Ishikawa (cell line): ENCODE measurements at regions not wholly inside any gene's neighbourhood (a gene's known extent, or its start where the extent isn't known, plus 50 kb on each side); places are given as distances from the start of the nearest gene placed in this dataset.

Experiments used
- CEBPB ChIP-seq: IDR thresholded peaks from 2 replicates; pipeline ENCODE4 v1.6.1; 2012
- EP300 ChIP-seq: IDR thresholded peaks from 2 replicates; pipeline ENCODE4 v1.6.1; 2012; ENCODE audit warnings: borderline replicate concordance
- FOXM1 ChIP-seq: IDR thresholded peaks from 2 replicates; pipeline ENCODE4 v1.6.1; 2012; ENCODE audit warnings: low read depth, borderline replicate concordance
- NFIC ChIP-seq: IDR thresholded peaks from 2 replicates; pipeline ENCODE4 v1.6.1; 2012
- RAD21 ChIP-seq: IDR thresholded peaks from 2 replicates; pipeline ENCODE4 v1.6.1; 2012; ENCODE audit warnings: low read depth
- TAF1 ChIP-seq: IDR thresholded peaks from 2 replicates; pipeline ENCODE4 v1.6.1; 2012; ENCODE audit warnings: low read depth, mild to moderate bottlenecking
- TEAD4 ChIP-seq: IDR thresholded peaks from 2 replicates; pipeline ENCODE4 v1.6.1; 2012
- YY1 ChIP-seq: IDR thresholded peaks from 2 replicates; pipeline ENCODE4 v1.6.1; 2012; ENCODE audit warnings: low read depth
- ZBTB7A ChIP-seq: IDR thresholded peaks from 2 replicates; pipeline ENCODE4 v1.6.1; 2012; ENCODE audit warnings: low read depth
- TF ChIP-seq, protein P1 (sequence below): IDR thresholded peaks from 2 replicates; pipeline ENCODE4 v1.6.1; 2012
- TF ChIP-seq, protein P2 (sequence below): IDR thresholded peaks from 2 replicates; pipeline ENCODE4 v1.6.1; 2012; ENCODE audit warnings: low read depth, mild to moderate bottlenecking

DNA sequence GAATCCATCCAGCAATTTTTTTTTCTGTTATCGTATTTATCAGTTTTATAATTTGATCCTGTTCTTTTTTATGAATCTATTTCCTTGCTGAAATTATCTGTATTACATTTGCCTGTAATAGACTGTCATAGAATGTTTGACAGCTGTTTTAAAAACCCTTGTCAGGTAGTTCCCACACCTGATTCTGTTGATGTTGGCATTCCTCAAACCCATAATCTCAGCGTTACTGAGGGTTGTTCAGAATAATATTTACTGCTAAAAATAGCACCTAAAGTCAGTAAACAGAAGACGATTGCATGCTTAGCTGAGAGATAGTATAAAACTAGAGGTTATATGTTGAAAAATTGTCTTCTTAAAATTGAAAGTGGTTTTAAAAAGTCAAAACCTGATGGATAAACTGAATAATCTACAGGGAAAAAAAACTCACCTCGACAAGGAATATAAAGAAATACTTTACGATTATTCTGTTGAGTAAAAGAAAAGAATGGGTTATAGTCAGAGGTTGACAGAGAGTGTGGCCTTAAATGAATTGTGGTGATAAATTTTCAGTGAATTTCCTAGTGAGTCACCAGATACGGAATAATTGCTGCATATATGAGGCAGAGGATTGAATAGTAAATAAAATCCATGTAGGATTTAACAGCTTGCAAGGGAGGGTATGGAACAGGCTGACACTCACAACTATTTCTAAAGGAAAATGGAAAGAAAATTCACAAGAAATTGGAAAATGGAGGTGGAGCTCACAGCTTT is 824.1 kb upstream of the IGFBP3 start:
- TF ChIP-seq, protein P1, sequence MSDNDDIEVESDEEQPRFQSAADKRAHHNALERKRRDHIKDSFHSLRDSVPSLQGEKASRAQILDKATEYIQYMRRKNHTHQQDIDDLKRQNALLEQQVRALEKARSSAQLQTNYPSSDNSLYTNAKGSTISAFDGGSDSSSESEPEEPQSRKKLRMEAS: no peak
- TF ChIP-seq RAD21 (no peak), YY1 (no peak), EP300 (no peak), CEBPB (no peak), ZBTB7A (no peak), TAF1 (no peak), NFIC (no peak), TEAD4 (no peak), FOXM1 (no peak)
- TF ChIP-seq, protein P2, sequence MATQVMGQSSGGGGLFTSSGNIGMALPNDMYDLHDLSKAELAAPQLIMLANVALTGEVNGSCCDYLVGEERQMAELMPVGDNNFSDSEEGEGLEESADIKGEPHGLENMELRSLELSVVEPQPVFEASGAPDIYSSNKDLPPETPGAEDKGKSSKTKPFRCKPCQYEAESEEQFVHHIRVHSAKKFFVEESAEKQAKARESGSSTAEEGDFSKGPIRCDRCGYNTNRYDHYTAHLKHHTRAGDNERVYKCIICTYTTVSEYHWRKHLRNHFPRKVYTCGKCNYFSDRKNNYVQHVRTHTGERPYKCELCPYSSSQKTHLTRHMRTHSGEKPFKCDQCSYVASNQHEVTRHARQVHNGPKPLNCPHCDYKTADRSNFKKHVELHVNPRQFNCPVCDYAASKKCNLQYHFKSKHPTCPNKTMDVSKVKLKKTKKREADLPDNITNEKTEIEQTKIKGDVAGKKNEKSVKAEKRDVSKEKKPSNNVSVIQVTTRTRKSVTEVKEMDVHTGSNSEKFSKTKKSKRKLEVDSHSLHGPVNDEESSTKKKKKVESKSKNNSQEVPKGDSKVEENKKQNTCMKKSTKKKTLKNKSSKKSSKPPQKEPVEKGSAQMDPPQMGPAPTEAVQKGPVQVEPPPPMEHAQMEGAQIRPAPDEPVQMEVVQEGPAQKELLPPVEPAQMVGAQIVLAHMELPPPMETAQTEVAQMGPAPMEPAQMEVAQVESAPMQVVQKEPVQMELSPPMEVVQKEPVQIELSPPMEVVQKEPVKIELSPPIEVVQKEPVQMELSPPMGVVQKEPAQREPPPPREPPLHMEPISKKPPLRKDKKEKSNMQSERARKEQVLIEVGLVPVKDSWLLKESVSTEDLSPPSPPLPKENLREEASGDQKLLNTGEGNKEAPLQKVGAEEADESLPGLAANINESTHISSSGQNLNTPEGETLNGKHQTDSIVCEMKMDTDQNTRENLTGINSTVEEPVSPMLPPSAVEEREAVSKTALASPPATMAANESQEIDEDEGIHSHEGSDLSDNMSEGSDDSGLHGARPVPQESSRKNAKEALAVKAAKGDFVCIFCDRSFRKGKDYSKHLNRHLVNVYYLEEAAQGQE: no peak
